Duodenal mucosa (tissue), 2 donors: ENCODE measurements at regions not wholly inside any gene's neighbourhood (a gene's known extent, or its start where the extent isn't known, plus 50 kb on each side); places are given as distances from the start of the nearest gene placed in this dataset.
"Not testable (repeated sequence)": the region's sequence is repeated elsewhere in the genome, so short reads cannot be mapped to it uniquely, and the experiment has no call there.

Experiments
- H3K27ac ChIP-seq: one replicate; pipeline ENCODE4 v1.7.0; 2013; ENCODE audit warnings: low read depth, low read length
- H3K27me3 ChIP-seq, 2 donors: one replicate each; pipeline ENCODE4 v1.7.0; 2013; ENCODE audit warnings: low read length in 2 of 2, control low read depth in 1 of 2; ENCODE audit not compliant: insufficient read depth in 2 of 2, control insufficient read depth in 1 of 2
- H3K36me3 ChIP-seq, 2 donors: one replicate each; pipeline ENCODE4 v1.7.0; 2013; ENCODE audit warnings: low read length in 2 of 2, control low read depth in 1 of 2; ENCODE audit not compliant: insufficient read depth in 2 of 2, control insufficient read depth in 1 of 2
- H3K4me1 ChIP-seq, 2 donors: one replicate each; pipeline ENCODE4 v1.7.0; 2013; ENCODE audit warnings: low read length in 2 of 2, control low read depth in 1 of 2; ENCODE audit not compliant: insufficient read depth in 2 of 2, control insufficient read depth in 1 of 2
- H3K4me3 ChIP-seq, 2 donors: one replicate each; pipeline ENCODE4 v1.7.0; 2013; ENCODE audit warnings: low read length in 2 of 2, low read depth in 1 of 2
- H3K9ac ChIP-seq, 2 donors: one replicate each; pipeline ENCODE4 v1.7.0; 2013; ENCODE audit warnings: low read length in 2 of 2, low read depth in 1 of 2
- H3K9me3 ChIP-seq, 2 donors: one replicate each; pipeline ENCODE4 v1.7.0; 2013; ENCODE audit warnings: low read length in 2 of 2, control low read depth in 1 of 2; ENCODE audit not compliant: control insufficient read depth in 1 of 2

DNA sequence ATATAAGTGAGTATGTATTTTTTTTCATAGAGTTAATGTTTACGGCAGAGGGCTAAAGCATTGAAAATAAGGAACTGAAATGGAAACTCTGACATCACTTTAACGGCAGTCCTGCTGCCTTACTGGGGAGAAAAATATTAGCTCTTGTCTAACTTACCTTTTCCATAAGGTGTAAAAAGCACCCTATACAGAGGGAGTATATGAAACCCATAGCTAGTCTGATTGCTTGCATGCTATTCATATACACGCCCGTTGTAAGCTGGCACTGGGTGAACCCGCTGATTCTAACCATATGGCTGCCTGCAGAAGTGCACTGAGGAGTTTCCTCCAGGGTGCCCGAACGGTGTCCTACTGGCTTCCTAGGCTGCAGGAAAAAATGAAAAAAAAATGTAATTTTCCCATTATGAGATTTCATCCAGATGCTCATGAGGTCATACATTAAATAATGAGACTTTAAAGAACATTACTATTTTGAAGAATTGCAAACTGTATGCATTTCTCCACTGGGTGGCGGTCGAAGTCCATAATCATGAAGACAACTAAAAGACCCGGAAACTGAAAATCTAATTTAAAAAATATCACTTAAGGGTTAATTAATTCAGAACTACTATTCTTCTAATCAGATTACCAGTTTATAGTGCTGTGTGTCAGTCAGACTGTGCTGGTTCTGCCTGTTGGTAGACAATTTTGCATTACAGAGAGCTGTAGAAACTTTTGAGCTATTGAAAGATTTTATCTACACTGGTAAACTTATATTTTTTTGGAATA lies 144.7 kb downstream of the ALX1 start:
- Histone ChIP-seq H3K27me3 (no peaks in the 10 kb centered on the region), H3K9me3 (no peaks in the 10 kb centered on the region), H3K9ac (no peak overlapping the region), H3K4me1 (peaks cover 3 to 7% of the 10 kb centered on the region in 2 donors), H3K36me3 (no peaks in the 10 kb centered on the region), H3K27ac (no peak overlapping the region), H3K4me3 (peak overlapping the region in 1 of 2 donors; percentile 42)

DNA sequence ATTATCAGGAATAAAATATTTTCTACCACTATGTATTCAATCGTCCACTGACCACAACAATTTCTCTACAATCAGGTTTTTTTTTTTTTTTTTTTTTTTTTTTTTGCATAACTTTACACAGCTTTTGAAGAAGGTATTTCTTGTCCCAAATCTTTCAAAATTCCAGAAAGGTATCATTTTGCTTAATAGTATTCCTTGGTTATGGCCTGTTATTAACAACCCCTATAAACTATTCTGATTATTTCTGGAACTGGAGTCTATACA lies 145.3 kb downstream of the ALX1 start:
- peaks cover 3 to 7% of the 10 kb centered on the region in 2 donors for H3K4me1 ChIP-seq
- H3K4me3 ChIP-seq: no peak overlapping the region
- H3K27ac ChIP-seq: no peak overlapping the region
- no peaks in the 10 kb centered on the region for H3K9me3 ChIP-seq
- H3K9ac ChIP-seq: no peak overlapping the region
- no peaks in the 10 kb centered on the region for H3K36me3 ChIP-seq
- H3K27me3 ChIP-seq: no peaks in the 10 kb centered on the region

- H3K4me1 ChIP-seq: peaks cover 3 to 7% of the 10 kb centered on the region in 2 donors
- H3K27me3 ChIP-seq: no peaks in the 10 kb centered on the region
- no peak overlapping the region for H3K27ac ChIP-seq
- no peaks in the 10 kb centered on the region for H3K9me3 ChIP-seq
- no peak overlapping the region for H3K9ac ChIP-seq
- no peak overlapping the region for H3K4me3 ChIP-seq
- H3K36me3 ChIP-seq: no peaks in the 10 kb centered on the region
These were observed 145.9 kb downstream of the ALX1 start for GRCh38 chr12:85425926-85426325.

DNA sequence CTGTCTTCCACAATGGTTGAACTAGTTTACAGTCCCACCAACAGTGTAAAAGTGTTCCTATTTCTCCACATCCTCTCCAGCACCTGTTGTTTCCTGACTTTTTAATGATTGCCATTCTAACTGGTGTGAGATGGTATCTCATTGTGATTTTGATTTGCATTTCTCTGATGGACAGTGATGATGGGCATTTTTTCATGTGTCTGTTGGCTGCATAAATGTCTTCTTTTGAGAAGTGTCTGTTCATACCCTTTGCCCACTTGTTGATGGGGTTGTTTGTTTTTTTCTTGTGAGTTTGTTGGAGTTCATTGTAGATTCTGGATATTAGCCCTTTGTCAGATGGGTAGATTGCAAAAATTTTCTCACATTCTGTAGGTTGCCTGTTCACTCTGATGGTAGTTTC lies 153.1 kb downstream of the ALX1 start:
- not testable (repeated sequence) for H3K4me1 ChIP-seq, H3K36me3 ChIP-seq, H3K27ac ChIP-seq, H3K4me3 ChIP-seq, H3K9ac ChIP-seq, H3K9me3 ChIP-seq, H3K27me3 ChIP-seq

DNA sequence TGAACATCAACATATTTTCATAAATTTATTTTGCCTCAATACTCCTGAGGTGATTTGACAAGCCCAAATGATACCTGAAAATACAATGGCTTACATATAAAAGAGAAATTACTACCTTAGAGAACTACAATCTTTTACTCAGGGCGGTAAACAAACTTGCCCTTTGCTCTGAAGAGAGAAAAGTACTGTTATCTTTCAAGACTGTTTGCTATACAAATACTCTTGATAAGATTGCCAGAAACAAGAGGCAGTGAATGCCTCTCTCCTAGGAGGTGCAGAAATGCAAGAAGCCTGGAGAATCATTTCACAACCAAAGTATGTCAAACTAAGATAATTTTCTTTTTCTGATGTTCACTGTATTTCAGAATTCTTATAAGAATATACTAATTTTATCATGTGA lies 160.3 kb downstream of the ALX1 start:
- Histone ChIP-seq H3K4me3 (no peak overlapping the region), H3K4me1 (peaks cover 13 to 21% of the 10 kb centered on the region in 2 donors), H3K36me3 (no peaks in the 10 kb centered on the region), H3K9ac (no peak overlapping the region), H3K27me3 (no peaks in the 10 kb centered on the region), H3K9me3 (no peaks in the 10 kb centered on the region), H3K27ac (no peak overlapping the region)

DNA sequence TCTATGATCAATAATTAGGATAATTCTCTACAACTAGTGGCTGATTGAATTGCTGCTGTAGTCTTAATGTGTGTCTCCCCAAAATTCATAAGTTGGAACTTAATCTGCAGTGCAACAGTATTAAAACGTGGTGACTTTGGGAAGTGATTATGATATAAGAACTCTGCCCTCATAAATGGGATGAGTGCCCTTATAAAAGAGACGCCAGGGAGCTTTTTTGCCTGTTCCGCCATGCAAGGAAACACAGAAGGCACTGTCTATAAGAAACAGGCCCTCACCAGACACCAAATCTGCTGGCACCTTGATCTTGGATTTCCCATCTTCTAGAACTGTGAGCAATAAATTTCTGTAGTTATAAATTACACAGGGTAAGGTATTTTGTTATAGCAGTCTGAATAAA lies 161.0 kb downstream of the ALX1 start:
- no peaks in the 10 kb centered on the region for H3K27me3 ChIP-seq
- no peak overlapping the region for H3K4me3 ChIP-seq
- no peak overlapping the region for H3K9ac ChIP-seq
- H3K27ac ChIP-seq: no peak overlapping the region
- peaks cover 16 to 29% of the 10 kb centered on the region in 2 donors for H3K4me1 ChIP-seq
- no peaks in the 10 kb centered on the region for H3K36me3 ChIP-seq
- no peaks in the 10 kb centered on the region for H3K9me3 ChIP-seq

- no peak overlapping the region for H3K4me3 ChIP-seq
- no peaks in the 10 kb centered on the region for H3K9me3 ChIP-seq
- no peaks in the 10 kb centered on the region for H3K27me3 ChIP-seq
- H3K4me1 ChIP-seq: peaks cover 16 to 29% of the 10 kb centered on the region in 2 donors
- no peaks in the 10 kb centered on the region for H3K36me3 ChIP-seq
- no peak overlapping the region for H3K27ac ChIP-seq
- no peak overlapping the region for H3K9ac ChIP-seq
These were observed 161.7 kb downstream of the ALX1 start for GRCh38 chr12:85441741-85442140.

GRCh38 chr12:85445060-85445938 lies 165.3 kb downstream of the ALX1 start:
- Histone ChIP-seq H3K9ac (no peak overlapping the region), H3K4me3 (no peak overlapping the region), H3K9me3 (no peaks in the 10 kb centered on the region), H3K27me3 (no peaks in the 10 kb centered on the region), H3K4me1 (peaks cover 11 to 20% of the 10 kb centered on the region in 2 donors), H3K27ac (no peak overlapping the region), H3K36me3 (no peaks in the 10 kb centered on the region)

DNA sequence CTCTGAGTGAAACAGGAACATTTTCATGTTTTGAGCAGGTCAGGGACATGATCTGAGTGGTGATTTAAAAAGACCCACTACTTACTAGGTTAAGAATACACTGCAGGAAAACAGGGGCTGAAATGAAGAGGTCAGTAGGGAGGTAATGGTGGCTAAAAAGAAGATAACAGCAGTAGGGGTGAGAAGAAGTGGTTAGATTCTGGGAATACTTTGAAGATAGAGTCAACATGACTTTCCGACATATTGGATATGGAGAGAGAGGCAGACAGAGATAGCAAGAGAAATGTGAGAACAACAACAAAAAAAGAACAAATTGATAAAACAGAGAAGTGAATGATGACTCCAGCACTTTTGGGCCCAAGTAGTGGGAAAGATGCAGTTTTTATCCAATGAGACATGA lies 168.0 kb downstream of the ALX1 start:
- Histone ChIP-seq H3K4me1 (peaks cover 3 to 11% of the 10 kb centered on the region in 2 donors), H3K9ac (no peak overlapping the region), H3K4me3 (no peak overlapping the region), H3K27me3 (no peaks in the 10 kb centered on the region), H3K36me3 (no peaks in the 10 kb centered on the region), H3K27ac (no peak overlapping the region), H3K9me3 (no peaks in the 10 kb centered on the region)

DNA sequence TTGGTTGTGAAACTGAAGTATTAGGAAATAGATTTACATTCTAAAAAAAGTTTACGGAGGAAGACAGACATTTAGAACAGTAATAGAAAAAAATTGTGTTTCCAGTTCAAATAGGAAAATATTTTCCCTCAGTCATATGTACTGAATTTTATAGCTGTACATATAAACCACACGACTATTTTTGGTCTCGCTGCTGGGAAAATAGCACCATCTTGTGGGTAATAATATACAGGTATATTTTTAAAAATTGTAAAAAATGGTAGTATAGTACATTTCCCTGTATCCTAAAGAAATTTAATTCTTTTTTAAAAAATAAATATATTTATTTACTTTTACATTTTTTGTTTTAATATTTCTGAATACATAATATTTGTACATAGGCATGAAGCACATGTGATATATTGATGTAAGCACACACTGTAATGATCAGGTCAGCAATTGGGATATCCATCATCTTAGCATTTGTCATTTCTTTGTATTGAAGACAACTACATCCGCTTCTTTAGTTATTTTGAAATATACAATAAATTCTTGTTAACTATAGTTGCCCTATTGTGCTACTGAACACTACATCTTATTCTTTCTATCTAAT lies 168.6 kb downstream of the ALX1 start:
- Histone ChIP-seq H3K27me3 (no peaks in the 10 kb centered on the region), H3K4me1 (peaks cover 3 to 11% of the 10 kb centered on the region in 2 donors), H3K4me3 (no peak overlapping the region), H3K36me3 (no peaks in the 10 kb centered on the region), H3K9me3 (no peaks in the 10 kb centered on the region), H3K27ac (no peak overlapping the region), H3K9ac (no peak overlapping the region)
